ENCODE measurements at regions not wholly inside any gene's neighbourhood (a gene's known extent, or its start where the extent isn't known, plus 50 kb on each side); places are given as distances from the start of the nearest gene placed in this dataset.

GRCh38 chr15:79164465-79164864 lies 73.9 kb upstream of the RASGRF1 start:
- TF ChIP-seq CTCF (IDR thresholded peaks at IDR 0.05) (no peak), EP300 (IDR thresholded peaks at IDR 0.05; ENCODE audit: low read depth) (no peak), POLR2A (IDR thresholded peaks at IDR 0.05) (no peak)
